ENCODE measurements at regions not wholly inside any gene's neighbourhood (a gene's known extent, or its start where the extent isn't known, plus 50 kb on each side); places are given as distances from the start of the nearest gene placed in this dataset.

DNA sequence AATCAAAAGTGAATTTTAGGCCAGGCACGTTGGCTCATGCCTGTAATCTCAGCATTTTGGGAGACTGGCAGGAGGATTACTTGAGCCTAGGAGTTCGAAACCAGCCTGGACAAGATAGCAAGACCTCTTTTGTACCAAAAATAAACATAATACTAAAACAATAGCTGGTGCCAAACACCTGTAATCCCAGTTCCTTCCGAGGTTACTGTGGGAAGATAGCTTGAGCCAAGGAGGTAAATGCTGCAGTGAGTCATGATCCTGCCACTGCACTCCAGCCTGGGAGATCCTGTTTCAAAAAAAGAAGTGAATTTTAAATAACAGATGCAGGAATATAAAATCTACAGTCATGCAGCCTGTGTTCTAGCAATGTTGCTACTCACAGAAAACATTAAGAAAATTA, 488.3 kb downstream of the PPARGC1A start:
- DNase-seq (ENCODE audit: low read depth in 2 of 2) = no peak

DNA sequence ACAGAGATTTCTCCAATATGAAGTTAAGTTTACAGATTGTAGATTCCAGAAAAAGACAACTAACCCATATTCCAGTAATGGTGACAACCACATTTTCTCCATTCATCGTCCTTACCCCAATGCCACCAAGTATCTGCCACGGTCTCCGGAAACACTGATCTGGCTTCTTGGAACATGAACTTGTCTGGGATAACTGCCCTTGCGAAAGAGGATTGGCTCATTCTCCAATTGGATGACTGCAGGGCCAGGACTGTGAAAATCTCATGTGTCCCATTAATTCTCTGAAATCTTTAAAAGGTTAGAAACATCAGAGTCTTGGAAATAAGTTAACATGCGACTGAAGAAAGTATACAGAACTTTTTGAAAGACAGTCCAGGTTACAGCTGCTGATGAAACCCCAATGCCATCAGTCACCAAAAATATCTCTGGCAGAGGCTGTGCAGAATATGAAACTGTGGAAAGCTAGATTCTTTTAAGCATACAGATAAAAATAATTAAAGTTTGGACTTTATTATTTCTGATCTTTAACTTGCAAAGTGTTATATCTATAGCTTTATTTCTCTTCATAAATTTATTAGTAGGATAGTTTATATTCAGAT, 496.9 kb downstream of the PPARGC1A start:
- no peak for DNase-seq (ENCODE audit: low read depth in 2 of 2)

DNA sequence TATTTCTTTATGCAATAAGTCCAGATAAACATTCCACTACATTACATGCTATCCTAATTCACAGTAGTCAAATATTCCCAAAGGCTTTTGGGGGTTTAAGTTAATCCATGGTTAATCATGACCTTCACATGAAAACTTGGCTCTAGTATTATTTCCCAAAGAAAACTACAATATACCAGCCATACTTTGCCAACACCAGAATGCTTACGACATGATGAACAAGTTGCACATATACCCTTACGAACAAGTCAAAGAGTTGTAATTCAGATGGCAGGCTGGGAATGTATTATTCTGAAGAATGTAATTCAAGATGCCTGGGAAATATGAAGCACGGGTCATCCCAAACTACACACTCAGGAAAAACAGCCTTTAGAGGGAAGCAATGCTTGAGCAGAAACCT, 499.6 kb downstream of the PPARGC1A start:
- no peak for DNase-seq (ENCODE audit: low read depth in 2 of 2)

DNA sequence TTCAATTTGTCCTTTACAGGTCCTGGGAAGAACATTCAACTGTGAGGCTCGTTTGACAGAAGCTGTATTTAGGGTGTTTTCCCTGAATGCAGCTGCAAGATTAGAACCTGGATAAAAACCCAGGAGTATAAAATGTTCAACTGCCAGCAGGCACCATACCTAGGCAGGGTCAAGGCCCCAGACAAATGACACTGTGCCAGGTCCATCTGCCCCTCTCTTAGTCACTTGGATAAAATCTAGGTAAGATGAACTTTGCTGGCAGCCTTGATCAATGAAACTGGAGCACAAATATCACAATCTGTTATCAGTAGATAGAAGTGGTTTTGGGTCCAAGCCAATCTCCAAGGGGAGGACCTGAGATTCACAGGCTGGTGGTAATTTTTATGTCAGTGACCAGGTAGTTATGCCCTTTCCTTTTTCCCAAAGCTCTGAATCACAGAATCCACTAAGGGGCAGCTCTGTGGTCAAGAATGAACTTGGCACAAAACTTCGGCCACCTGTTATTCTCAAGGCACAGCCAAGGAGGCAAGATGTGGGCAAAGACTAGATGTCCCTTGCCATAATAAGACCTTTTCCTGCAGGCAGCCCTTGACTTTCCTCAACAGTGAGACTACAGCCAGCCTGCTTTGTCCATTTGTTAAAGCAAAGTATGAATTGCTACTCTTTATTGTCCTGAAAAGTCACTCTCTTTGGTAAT, 501.0 kb downstream of the PPARGC1A start:
- DNase-seq (ENCODE audit: low read depth in 2 of 2) = no peak

DNA sequence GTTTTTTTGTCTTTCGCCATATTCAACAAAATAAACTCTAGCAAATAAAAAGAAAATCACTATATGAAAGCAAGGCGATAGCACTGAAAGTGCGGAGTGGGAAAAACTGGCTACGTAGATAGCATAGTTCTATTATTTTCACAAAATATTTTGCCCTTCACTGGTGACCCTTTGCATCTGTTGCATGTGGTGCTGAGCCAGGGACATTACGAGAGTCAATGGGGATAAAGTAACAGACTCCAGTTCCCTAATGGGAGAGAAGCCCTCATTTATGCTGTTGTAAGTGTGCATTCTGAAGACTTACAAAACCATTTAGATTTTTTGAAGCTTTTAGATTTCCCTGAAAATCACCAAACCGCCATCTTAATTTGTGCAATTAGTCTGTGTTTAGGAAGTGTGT, 501.6 kb downstream of the PPARGC1A start:
- DNase-seq (ENCODE audit: low read depth in 2 of 2) = no peak

DNA sequence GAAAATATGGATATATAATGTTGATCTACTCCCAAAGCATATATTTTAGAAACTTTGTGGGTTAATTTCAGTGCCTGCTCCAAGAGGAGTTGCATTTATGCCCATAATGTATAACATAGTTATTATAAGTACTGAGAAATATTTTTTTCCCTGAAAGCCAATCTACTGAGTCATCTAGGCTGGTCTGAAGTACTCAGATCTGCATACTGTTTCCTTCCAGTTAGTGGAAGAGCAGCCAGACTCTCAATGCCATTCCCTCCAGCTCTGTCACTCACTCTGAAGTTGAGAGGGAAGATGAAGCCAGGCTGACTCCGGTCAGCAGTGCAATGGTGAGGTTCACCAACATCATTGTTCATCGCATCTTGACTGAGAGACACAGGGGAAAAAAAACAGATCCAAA, 505.1 kb downstream of the PPARGC1A start:
- no peak for DNase-seq (ENCODE audit: low read depth in 2 of 2)

DNA sequence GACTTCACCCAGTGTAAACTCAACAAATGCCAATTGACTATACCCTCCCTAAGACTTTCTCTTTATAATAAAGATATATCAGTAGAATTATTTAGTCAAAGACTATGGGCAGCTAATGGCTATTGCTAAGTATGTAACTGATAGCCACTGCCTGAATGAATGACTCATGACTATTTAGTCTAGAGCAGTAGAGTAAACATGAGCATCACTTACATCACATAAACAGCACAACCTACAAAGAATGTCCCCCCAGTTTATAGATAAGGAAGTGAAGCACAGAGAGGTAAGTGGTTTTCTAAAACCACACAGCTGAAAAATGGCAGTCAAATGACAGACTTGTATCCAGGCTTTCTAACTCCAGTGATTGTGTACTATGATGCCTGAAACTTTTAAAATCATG, 507.0 kb downstream of the PPARGC1A start:
- DNase-seq (ENCODE audit: low read depth in 2 of 2) = no peak

DNA sequence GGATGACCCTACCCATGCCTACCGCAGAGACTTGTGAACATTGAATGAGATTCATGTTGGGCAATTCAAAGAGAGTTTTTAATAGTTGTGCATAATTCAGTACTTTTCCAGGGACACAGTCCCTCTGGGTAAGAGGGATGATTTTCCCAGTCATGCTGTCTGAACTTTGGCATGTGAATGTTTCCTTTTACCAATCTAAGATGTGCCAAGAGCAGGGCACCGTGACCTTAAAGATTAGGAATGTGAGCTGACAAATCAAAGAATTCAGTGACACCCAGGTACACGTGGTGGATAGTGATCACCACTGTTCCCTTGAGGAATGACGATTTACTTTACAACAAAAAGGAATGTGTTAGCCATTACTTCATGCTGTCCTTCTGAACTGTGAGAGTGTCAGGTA, 515.6 kb downstream of the PPARGC1A start:
- no peak for DNase-seq (ENCODE audit: low read depth in 2 of 2)

DNA sequence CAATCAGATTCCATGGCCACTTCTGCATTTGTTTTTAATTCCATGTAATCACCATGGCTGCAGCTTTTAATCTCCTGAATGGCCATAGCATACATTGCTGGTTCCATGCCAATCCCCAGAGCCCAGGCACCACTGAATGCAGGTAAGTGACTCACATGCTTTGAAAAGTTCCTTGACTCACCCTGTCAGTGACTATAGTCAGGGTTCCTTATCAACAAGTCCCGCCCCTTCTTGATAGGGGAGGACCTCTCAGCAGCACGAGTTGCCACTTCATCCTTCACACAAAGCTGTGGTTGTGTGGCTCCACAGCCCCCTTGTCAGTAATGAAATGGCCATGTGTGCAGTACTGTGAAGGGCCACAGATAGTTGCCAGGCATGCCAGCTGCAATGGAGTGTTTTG, 516.6 kb downstream of the PPARGC1A start:
- DNase-seq (ENCODE audit: low read depth in 2 of 2) = peak in 1 of 2 donors; percentile 8

DNA sequence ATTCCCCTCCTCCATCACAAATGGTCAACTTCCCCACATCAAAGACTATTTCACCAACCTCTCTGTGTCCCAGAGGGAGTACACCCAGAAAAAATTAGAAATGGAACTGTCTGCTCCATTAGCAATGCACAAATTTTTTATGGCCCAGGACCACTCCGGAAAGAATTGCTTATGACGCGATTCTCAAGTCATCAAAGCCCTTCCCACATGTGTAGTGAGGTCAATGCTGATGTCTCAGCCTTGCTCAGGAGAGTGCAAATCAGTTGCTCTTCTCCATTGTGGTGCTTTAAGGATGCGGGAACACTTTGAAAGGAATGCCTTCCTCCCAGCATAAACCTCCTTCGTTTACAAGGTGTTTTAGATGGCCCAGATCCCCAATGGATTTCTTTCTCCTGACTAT, 518.3 kb downstream of the PPARGC1A start:
- no peak for DNase-seq (ENCODE audit: low read depth in 2 of 2)

DNA sequence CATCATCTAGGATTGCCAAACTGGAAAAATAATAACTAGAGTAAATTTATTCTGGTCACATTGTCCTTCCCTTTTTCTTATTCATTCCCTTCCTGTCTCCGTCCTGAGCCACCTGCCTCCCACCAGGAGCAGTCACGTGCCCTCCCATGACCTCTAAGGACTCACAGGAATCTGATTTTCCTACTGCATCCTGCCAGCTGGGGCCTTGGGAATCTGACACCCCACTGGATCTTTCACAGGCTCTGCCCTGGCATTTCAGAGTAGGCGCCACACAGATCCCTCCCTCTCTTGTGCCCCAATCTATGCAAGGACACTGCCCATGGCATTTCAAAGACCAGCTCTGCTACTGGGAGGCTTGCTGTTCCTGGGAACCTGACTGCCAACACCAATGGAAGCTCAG, 520.5 kb downstream of the PPARGC1A start:
- no peak for DNase-seq (ENCODE audit: low read depth in 2 of 2)

DNA sequence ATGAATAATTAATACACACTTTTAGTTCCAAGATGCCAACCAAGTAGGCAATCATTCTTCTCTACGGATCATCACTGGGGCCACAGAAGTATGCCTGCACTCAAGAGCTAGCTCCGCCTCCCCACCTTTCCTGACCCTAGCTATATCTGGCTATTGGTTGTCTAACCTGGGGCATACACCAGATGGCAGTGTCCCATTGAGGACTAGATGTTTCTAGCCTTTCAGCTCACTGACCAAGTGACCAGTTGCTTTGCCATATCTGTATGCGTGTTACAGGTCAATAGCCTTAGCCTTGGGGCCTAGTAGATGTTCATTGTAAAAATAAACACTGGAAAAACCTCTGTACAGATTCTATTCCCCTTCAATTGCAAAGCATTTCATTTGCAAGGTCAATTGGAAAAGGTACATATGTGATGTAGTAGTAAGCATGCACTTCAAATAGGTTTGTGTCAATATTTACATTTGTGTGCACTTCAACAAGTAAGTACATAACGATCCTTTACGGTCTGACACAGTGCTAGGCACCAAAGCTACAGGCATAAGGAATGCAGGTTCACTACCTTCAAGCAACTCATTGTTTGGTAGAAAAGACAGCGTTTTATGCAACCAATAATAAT, 521.7 kb downstream of the PPARGC1A start:
- DNase-seq (ENCODE audit: low read depth in 2 of 2) = no peak

DNA sequence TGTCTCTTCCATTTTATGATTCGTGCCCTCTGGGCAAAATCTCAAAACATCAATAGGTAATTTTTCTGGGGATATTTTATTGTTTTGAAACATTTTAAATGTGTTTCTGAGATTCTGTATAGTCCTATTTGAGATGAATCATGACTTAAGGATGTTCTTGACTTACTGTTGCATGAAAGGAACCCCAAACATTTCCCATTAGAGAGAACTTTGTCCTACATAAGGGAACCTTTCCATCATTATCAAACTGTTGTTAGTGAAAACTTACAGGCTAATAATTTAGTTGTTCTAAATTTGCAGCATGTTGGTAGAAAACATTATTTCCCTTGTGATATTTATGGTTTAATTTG, 523.3 kb downstream of the PPARGC1A start:
- no peak for DNase-seq (ENCODE audit: low read depth in 2 of 2)

DNA sequence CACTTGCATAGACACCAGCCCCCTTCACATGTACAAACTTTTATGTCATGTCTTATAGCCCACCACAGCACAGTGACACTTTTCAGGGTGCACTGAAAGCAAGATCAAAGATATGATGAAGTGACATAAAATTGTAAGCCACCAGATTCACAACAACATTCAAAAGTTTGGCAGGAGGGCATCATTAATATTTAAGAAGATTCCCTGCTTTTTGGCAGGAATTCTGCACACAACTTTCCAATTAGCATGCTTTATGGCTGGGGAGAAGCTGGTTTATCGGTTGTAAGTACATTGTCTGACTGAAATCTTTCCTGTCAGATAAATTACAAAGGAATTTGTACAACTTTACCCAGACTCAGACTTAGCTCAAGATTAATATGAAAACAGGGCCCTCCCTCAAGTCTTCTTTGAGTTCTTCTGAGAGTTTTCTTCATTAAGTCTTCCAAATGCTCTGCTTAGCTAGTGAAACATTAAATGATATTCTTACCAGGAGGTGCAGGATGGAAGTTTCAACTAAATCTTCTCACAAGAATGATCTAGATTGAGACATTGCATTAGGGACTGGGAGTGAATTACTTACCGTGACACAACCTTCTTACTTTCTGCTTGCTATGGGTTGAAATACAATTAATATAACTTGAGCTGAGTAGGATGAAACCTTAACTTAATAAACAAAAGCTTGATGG, 523.8 kb downstream of the PPARGC1A start:
- no peak for DNase-seq (ENCODE audit: low read depth in 2 of 2)

DNA sequence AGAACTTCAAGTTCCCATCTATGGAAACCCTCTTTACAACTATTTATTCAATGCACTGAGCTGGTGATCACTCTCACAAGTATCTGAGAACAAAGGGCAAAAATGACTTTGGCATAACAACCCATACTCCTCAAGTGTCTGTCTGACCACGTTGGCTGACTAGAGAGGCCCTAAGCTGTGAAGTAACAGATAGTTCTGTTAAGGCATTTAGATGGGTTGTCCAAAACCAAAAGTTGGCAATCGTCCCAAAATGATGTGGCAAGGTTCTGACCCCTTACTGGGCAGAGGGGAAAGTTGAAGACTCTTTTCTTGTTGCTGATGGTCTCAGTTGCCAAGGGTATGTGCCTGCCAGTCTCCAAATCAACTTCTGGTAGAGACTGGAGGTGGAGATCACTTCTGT, 524.8 kb downstream of the PPARGC1A start:
- DNase-seq (ENCODE audit: low read depth in 2 of 2) = no peak

DNA sequence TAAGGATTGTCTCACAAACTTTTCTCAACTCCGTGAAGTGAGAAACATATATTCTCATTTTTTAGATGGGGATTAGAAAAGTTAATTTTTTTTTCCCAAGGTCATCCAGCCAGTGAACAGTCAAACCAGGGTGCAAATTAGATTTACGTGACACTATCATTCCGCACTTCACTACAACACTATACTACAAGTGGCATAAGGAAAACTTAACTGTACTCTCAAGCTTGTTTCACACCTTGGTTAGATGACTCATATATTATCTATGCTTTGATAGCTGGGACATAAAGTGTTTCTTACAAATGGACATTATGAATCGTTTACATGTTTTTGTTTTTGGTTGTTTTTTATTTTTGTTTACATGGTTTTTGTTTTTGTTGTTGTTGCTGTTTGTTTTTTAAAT, 525.7 kb downstream of the PPARGC1A start:
- no peak for DNase-seq (ENCODE audit: low read depth in 2 of 2)

DNA sequence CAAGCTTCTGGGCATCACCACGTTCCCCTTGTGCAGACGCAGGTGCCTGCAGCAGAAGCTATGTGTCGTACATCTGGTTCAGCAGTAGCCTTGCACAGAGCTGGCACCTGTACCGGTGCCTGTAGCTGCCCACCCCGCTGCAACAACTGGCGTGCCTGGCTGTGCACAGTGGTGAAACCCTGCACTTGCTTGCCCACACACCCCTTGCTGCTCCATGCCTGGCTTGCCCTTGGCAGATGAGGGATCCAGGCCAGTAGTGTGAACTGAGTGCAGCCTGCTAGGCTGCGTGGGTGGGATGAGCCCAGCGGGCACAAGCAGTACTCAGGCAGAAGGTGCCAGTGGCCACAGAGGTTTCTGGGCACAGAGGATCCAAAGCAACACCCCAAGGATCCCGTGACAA, 528.4 kb downstream of the PPARGC1A start:
- no peak for DNase-seq (ENCODE audit: low read depth in 2 of 2)

DNA sequence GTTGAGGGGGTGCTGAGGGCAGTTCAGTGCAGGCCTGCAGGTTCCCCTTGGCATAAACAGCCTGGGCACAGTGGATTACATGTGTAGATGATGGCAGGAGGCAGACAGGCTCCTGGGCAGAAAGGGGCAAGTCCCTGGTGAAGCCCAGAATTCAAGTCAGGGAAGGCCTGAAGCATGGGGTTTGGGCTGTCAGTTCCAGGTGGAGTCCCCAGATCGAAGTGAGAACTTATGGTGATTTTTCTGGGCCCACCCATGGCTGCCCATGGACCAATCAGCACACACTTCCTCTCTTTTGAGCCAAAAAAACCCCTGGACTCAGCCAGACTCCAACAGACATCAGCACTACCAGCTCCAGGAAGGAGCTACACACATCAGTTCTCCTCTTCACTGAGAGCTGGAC, 529.1 kb downstream of the PPARGC1A start:
- no peak for DNase-seq (ENCODE audit: low read depth in 2 of 2)

DNA sequence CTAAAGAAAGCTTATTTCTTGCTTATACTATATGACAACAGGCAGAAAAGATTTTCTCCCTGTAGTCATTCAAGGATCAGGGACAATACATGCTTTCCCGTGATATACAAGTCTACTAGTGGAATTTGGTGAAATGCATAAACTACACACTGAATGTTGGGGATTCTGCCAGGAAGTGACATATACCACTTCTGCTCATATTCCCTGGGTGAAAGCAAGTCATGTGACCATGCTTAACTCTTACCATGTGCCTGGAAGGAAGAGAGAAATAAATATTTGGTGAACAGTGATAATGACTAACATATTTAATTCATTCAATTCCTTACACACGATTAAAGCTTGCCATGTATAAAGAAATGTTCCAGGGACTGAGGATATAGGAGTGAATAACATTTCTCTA, 534.6 kb downstream of the PPARGC1A start:
- no peak for DNase-seq (ENCODE audit: low read depth in 2 of 2)

DNA sequence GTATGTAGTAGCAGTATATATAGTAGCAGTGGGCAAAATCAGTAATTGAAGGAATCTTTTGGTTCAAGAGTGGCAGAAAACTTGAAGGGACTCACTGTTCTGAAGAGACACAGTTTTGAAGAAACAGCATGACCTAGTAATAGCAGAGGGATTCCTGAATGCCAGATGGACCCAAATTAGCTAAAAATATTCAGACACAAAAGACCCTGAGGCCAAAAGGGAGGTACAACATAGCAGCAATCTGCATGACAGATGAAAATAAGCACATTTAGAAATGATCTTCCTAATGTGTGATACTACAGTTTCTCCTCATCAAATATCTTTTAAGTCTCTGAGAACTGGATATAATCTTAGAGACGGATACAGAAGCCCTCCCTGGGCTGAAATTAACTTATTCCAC, 536.6 kb downstream of the PPARGC1A start:
- DNase-seq (ENCODE audit: low read depth in 2 of 2) = no peak

DNA sequence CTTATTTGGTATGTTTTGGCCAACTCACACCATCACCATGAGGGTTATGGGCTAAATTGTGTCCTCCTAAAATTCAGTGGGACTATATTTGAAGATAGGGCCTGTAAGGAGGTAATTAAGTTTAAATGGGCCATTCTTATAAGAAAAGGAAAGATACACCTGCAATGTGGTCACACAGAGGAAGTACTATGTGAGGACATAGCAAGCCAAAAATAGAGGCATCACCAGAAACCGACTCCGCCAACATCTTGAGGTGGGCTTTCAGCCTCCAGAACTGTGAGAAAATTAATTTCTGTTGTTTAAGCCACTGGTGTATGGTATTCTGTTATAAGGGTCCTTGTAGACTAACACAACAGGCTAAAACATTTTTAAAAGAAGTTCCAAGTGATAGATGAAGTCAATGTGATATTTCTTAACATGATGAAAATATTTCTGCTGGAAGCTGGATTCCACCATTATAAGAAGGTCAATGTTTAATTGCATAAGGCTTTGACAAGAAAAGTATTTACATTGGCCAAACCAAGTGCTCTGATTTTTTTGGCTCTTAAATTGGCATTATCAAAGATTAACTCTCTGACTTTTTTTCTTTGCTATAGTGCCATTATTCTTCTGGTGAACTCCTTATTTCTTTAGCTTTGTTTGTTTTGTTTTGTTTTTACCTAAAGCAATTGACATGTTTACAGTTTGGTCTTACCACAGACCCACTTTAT, 540.9 kb downstream of the PPARGC1A start:
- DNase-seq (ENCODE audit: low read depth in 2 of 2) = no peak

DNA sequence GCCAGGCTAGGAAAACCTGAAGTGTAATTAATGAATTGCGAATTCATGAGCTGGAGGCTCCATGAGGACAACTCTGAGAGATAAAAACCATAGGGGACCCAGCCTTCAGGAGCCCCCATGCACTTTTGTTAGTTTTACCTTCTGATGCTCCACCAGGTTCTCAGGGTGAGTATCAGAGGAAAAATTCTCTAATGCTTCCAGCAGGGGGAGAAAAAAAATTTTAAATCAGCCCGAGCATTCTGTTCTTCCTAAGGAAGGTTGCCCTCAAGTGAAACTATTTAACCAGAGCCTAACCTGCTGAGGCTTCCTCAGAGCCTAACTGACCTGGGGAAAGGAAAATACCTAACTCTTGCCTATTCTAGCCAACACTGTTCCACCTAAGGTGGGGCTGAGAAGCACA, 552.6 kb downstream of the PPARGC1A start:
- DNase-seq (ENCODE audit: low read depth in 2 of 2) = no peak
